ENCODE measurements at regions not wholly inside any gene's neighbourhood (a gene's known extent, or its start where the extent isn't known, plus 50 kb on each side); places are given as distances from the start of the nearest gene placed in this dataset.

- Histone ChIP-seq H3K27ac (ENCODE audit: low read depth, low read length) (no peak overlapping the region), H3K4me3 (ENCODE audit: low read length) (peak overlapping the region; percentile 40), H3K4me1 (ENCODE audit: insufficient read depth, low read length) (peaks cover 22% of the 10 kb centered on the region), H3K36me3 (ENCODE audit: insufficient read depth, low read length) (no peaks in the 10 kb centered on the region), H3K9ac (ENCODE audit: low read depth, low read length) (no peak overlapping the region), H3K27me3 (ENCODE audit: insufficient read depth, low read length) (0 out of 2 replicates have a peak, but pooled peaks cover 3% of the 10 kb centered on the region), H3K9me3 (ENCODE audit: insufficient read depth, low read depth, low read length) (no peaks in the 10 kb centered on the region)
- 34% methylated on average over 27 of the region's 29 CpGs for WGBS
Observed at GRCh38 chr9:129458663-129459546, 162.0 kb downstream of the C9orf50 start.

- Histone ChIP-seq H3K9ac (ENCODE audit: low read depth, low read length) (no peak overlapping the region), H3K4me3 (ENCODE audit: low read length) (no peak overlapping the region), H3K27ac (ENCODE audit: low read depth, low read length) (no peak overlapping the region)
Observed at GRCh38 chr9:129458155-129458661, 162.7 kb downstream of the C9orf50 start.

DNA sequence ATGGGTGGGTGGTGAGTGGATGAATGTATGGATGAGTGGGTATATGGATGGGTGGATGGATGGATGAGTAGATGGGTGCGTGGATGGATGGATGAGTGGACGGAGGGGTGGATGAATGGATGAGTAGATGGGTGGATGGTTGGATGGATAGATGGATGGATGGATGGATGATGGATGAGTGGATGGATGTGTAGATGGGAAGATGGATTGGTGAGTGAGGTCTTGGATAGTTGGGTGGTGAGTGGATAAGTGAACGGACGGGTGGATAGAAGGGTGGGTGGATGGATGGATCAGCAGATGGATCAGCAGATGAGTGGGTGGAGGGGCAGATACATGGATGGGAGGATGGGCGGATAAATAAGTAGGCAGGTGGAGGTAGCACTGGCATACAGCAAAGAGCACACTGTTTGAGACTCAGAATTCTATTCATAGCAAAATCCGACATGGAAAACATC, 163.5 kb downstream of the C9orf50 start:
- Histone ChIP-seq H3K9me3 (ENCODE audit: insufficient read depth, low read depth, low read length) (no peaks in the 10 kb centered on the region), H3K9ac (ENCODE audit: low read depth, low read length) (no peak overlapping the region), H3K36me3 (ENCODE audit: insufficient read depth, low read length) (no peaks in the 10 kb centered on the region), H3K4me1 (ENCODE audit: insufficient read depth, low read length) (peaks cover 20% of the 10 kb centered on the region), H3K27me3 (ENCODE audit: insufficient read depth, low read length) (0 out of 2 replicates have a peak, but pooled peaks cover 3% of the 10 kb centered on the region), H3K27ac (ENCODE audit: low read depth, low read length) (no peak overlapping the region), H3K4me3 (ENCODE audit: low read length) (no peak overlapping the region)
- 95% methylated on average over 6 of the region's 6 CpGs for WGBS

More at GRCh38 chr9:129458155-129458661, 162.7 kb downstream of the C9orf50 start:
- Histone ChIP-seq H3K27me3 (ENCODE audit: insufficient read depth, low read length) (0 out of 2 replicates have a peak, but pooled peaks cover 3% of the 10 kb centered on the region), H3K4me1 (ENCODE audit: insufficient read depth, low read length) (peaks cover 20% of the 10 kb centered on the region), H3K9me3 (ENCODE audit: insufficient read depth, low read depth, low read length) (no peaks in the 10 kb centered on the region), H3K36me3 (ENCODE audit: insufficient read depth, low read length) (no peaks in the 10 kb centered on the region)
- 75% methylated on average over 12 of the region's 14 CpGs for WGBS

DNA sequence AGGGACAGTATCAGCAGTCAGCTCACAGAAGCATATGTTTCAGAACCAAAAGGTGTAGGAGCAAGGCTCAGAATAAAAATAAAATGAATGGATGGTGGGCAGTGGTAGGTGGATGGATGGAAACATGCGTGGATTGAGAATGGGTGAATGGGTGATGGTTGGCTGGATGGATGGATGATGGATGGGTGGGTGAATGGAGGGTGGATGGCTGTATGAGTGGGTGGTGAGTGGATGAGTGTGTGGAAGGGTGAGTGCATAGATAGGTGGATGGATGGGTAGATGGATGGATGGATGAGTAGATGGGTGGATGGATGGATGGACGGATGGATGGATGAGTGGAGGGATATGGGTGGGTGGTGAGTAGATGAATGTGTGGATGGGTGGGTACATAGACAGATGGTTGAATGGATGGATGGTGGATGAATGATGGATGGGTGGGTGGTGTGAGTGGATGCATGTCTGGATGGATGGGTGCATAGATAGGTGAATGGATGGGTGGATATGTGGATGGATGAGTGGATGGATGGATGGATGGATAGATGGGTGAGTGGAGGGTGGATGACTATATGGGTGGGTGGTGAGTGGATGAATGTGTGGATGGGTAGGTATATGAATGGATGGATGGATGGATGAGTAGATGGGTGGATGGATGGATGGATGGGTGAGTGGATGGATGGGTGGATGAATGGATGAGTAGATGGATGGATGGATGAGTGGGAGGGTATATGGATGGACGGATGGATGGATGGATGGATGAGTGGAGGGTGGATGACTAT, 164.2 kb downstream of the C9orf50 start:
- Histone ChIP-seq H3K9ac (ENCODE audit: low read depth, low read length) (no peak overlapping the region), H3K27ac (ENCODE audit: low read depth, low read length) (no peak overlapping the region), H3K9me3 (ENCODE audit: insufficient read depth, low read depth, low read length) (no peaks in the 10 kb centered on the region), H3K27me3 (ENCODE audit: insufficient read depth, low read length) (0 out of 2 replicates have a peak, but pooled peaks cover 3% of the 10 kb centered on the region), H3K4me1 (ENCODE audit: insufficient read depth, low read length) (peaks cover 20% of the 10 kb centered on the region), H3K4me3 (ENCODE audit: low read length) (no peak overlapping the region), H3K36me3 (ENCODE audit: insufficient read depth, low read length) (no peaks in the 10 kb centered on the region)
- WGBS = 92% methylated on average over 3 of the region's 3 CpGs

- peaks cover 12% of the 10 kb centered on the region for H3K4me1 ChIP-seq (ENCODE audit: insufficient read depth, low read length)
- no peak overlapping the region for H3K27ac ChIP-seq (ENCODE audit: low read depth, low read length)
- 0 out of 2 replicates have a peak, but pooled peaks cover 3% of the 10 kb centered on the region for H3K27me3 ChIP-seq (ENCODE audit: insufficient read depth, low read length)
- H3K4me3 ChIP-seq (ENCODE audit: low read length) = no peak overlapping the region
- no peaks in the 10 kb centered on the region for H3K36me3 ChIP-seq (ENCODE audit: insufficient read depth, low read length)
- no peaks in the 10 kb centered on the region for H3K9me3 ChIP-seq (ENCODE audit: insufficient read depth, low read depth, low read length)
- no peak overlapping the region for H3K9ac ChIP-seq (ENCODE audit: low read depth, low read length)
- 36% methylated on average over 20 of the region's 20 CpGs for WGBS
Observed at GRCh38 chr9:129455151-129455995, 165.5 kb downstream of the C9orf50 start.

DNA sequence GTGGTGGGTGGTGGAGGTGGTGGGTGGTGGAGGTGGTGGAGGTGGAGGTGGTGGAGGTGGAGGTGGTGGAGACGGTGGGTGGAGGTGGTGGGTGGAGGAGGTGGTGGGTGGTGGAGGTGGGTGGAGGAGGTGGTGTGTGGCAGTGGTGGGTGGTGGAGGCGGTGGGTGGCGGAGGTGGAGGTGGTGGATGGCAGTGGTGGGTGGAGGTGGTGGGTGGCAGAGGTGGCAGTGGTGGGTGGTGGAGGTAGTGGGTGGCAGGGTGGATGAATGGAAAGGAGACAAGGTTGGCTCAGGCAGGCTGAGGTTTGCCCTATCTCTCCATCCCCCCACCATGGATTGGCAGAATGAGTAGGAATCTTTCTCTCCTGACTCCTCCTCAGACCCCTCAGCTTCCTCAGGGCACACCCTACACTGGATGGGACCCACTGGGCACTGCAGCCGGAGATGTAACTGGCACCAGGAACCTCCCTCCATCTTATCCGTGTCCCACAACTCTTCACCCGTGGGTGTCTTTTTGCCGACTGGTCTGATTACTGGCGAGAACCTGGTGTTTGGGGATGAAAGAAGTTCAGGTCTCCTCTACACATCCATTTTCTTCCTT, 166.3 kb downstream of the C9orf50 start:
- H3K9me3 ChIP-seq (ENCODE audit: insufficient read depth, low read depth, low read length) = no peaks in the 10 kb centered on the region
- H3K27ac ChIP-seq (ENCODE audit: low read depth, low read length) = no peak overlapping the region
- no peaks in the 10 kb centered on the region for H3K36me3 ChIP-seq (ENCODE audit: insufficient read depth, low read length)
- WGBS = 96% methylated on average over 8 of the region's 8 CpGs
- 0 out of 2 replicates have a peak, but pooled peaks cover under 1% of the 10 kb centered on the region for H3K27me3 ChIP-seq (ENCODE audit: insufficient read depth, low read length)
- peaks cover 10% of the 10 kb centered on the region for H3K4me1 ChIP-seq (ENCODE audit: insufficient read depth, low read length)
- H3K9ac ChIP-seq (ENCODE audit: low read depth, low read length) = no peak overlapping the region
- H3K4me3 ChIP-seq (ENCODE audit: low read length) = no peak overlapping the region

- Histone ChIP-seq H3K27me3 (ENCODE audit: insufficient read depth, low read length) (no peaks in the 10 kb centered on the region), H3K36me3 (ENCODE audit: insufficient read depth, low read length) (no peaks in the 10 kb centered on the region), H3K9ac (ENCODE audit: low read depth, low read length) (no peak overlapping the region), H3K4me3 (ENCODE audit: low read length) (no peak overlapping the region), H3K4me1 (ENCODE audit: insufficient read depth, low read length) (peaks cover 2% of the 10 kb centered on the region; the same call in 1 of the 2 replicates), H3K27ac (ENCODE audit: low read depth, low read length) (no peak overlapping the region), H3K9me3 (ENCODE audit: insufficient read depth, low read depth, low read length) (no peaks in the 10 kb centered on the region)
Observed at GRCh38 chr9:129453734-129454133, 167.2 kb downstream of the C9orf50 start.

DNA sequence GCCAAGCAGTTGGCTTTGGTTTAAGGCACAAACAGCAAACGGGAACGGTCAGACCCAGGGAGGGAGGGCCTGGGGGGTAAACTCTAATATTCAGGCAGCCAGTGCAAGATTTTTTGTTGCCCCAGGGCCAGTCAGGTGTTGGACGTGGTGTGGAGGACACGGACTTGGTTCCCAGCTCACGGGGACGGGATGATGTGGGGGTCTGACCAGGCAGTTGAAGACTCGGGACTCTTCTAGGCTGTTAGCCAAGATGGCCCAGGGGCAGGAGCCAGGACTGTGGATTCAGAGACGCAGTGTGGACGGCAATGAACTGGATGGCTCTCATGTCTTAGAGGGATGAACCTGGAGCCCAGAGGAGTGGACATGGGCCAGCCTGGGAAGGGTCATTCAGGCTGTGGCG, 169.2 kb downstream of the C9orf50 start:
- Histone ChIP-seq H3K36me3 (ENCODE audit: insufficient read depth, low read length) (no peaks in the 10 kb centered on the region), H3K9ac (ENCODE audit: low read depth, low read length) (no peak overlapping the region), H3K27ac (ENCODE audit: low read depth, low read length) (no peak overlapping the region), H3K27me3 (ENCODE audit: insufficient read depth, low read length) (no peaks in the 10 kb centered on the region), H3K4me1 (ENCODE audit: insufficient read depth, low read length) (no peaks in the 10 kb centered on the region), H3K4me3 (ENCODE audit: low read length) (no peak overlapping the region), H3K9me3 (ENCODE audit: insufficient read depth, low read depth, low read length) (no peaks in the 10 kb centered on the region)
- 87% methylated on average over 10 of the region's 10 CpGs for WGBS

- no peaks in the 10 kb centered on the region for H3K9me3 ChIP-seq (ENCODE audit: insufficient read depth, low read depth, low read length)
- H3K4me1 ChIP-seq (ENCODE audit: insufficient read depth, low read length) = no peaks in the 10 kb centered on the region
- H3K36me3 ChIP-seq (ENCODE audit: insufficient read depth, low read length) = no peaks in the 10 kb centered on the region
- no peaks in the 10 kb centered on the region for H3K27me3 ChIP-seq (ENCODE audit: insufficient read depth, low read length)
- no peak overlapping the region for H3K27ac ChIP-seq (ENCODE audit: low read depth, low read length)
- no peak overlapping the region for H3K4me3 ChIP-seq (ENCODE audit: low read length)
- no peak overlapping the region for H3K9ac ChIP-seq (ENCODE audit: low read depth, low read length)
- WGBS = 76% methylated on average over 19 of the region's 19 CpGs
Observed at GRCh38 chr9:129451089-129451656, 169.7 kb downstream of the C9orf50 start.

- Histone ChIP-seq H3K4me3 (ENCODE audit: low read length) (no peak overlapping the region), H3K9ac (ENCODE audit: low read depth, low read length) (no peak overlapping the region), H3K9me3 (ENCODE audit: insufficient read depth, low read depth, low read length) (no peaks in the 10 kb centered on the region), H3K27me3 (ENCODE audit: insufficient read depth, low read length) (no peaks in the 10 kb centered on the region), H3K36me3 (ENCODE audit: insufficient read depth, low read length) (no peaks in the 10 kb centered on the region), H3K27ac (ENCODE audit: low read depth, low read length) (no peak overlapping the region), H3K4me1 (ENCODE audit: insufficient read depth, low read length) (no peaks in the 10 kb centered on the region)
- 91% methylated on average over 16 of the region's 16 CpGs for WGBS
Observed at GRCh38 chr9:129449066-129449465, 171.8 kb downstream of the C9orf50 start.
